ENCODE measurements at regions not wholly inside any gene's neighbourhood (a gene's known extent, or its start where the extent isn't known, plus 50 kb on each side); places are given as distances from the start of the nearest gene placed in this dataset.

DNA sequence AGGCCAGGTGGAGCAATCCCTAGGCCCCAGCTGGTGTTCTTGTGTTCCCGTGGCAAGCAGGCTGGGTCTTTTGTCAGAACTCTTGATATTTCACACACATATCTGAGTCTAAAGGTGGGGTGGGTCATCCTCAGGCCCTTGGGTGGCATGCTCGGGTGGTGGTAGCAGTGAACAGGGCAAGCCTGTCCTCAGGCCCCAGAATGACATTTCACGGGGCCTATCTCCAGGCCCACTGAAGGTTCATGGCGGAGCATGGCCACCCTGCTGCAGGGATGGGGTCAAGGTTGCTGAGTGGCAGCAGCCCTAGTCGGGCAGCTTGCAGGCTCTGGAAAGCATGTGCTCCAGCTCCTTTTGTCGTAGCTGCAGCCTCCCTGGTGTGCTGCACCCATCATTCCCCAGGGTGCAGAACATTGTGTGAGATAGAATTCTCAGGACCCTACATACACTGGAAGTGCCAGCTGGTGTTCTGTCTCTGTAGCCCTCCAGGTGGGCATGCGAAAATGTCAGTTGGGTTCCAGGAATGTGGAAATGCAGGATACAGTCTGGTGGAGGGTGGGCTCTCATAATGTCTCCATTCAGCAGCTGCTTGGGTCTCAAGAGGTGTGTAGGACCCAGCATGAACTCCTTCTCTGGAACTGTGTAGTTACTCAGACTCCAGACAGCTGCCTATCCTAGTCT, 1571.8 kb downstream of the STIM2 start (continued):
- TF ChIP-seq, protein P1, sequence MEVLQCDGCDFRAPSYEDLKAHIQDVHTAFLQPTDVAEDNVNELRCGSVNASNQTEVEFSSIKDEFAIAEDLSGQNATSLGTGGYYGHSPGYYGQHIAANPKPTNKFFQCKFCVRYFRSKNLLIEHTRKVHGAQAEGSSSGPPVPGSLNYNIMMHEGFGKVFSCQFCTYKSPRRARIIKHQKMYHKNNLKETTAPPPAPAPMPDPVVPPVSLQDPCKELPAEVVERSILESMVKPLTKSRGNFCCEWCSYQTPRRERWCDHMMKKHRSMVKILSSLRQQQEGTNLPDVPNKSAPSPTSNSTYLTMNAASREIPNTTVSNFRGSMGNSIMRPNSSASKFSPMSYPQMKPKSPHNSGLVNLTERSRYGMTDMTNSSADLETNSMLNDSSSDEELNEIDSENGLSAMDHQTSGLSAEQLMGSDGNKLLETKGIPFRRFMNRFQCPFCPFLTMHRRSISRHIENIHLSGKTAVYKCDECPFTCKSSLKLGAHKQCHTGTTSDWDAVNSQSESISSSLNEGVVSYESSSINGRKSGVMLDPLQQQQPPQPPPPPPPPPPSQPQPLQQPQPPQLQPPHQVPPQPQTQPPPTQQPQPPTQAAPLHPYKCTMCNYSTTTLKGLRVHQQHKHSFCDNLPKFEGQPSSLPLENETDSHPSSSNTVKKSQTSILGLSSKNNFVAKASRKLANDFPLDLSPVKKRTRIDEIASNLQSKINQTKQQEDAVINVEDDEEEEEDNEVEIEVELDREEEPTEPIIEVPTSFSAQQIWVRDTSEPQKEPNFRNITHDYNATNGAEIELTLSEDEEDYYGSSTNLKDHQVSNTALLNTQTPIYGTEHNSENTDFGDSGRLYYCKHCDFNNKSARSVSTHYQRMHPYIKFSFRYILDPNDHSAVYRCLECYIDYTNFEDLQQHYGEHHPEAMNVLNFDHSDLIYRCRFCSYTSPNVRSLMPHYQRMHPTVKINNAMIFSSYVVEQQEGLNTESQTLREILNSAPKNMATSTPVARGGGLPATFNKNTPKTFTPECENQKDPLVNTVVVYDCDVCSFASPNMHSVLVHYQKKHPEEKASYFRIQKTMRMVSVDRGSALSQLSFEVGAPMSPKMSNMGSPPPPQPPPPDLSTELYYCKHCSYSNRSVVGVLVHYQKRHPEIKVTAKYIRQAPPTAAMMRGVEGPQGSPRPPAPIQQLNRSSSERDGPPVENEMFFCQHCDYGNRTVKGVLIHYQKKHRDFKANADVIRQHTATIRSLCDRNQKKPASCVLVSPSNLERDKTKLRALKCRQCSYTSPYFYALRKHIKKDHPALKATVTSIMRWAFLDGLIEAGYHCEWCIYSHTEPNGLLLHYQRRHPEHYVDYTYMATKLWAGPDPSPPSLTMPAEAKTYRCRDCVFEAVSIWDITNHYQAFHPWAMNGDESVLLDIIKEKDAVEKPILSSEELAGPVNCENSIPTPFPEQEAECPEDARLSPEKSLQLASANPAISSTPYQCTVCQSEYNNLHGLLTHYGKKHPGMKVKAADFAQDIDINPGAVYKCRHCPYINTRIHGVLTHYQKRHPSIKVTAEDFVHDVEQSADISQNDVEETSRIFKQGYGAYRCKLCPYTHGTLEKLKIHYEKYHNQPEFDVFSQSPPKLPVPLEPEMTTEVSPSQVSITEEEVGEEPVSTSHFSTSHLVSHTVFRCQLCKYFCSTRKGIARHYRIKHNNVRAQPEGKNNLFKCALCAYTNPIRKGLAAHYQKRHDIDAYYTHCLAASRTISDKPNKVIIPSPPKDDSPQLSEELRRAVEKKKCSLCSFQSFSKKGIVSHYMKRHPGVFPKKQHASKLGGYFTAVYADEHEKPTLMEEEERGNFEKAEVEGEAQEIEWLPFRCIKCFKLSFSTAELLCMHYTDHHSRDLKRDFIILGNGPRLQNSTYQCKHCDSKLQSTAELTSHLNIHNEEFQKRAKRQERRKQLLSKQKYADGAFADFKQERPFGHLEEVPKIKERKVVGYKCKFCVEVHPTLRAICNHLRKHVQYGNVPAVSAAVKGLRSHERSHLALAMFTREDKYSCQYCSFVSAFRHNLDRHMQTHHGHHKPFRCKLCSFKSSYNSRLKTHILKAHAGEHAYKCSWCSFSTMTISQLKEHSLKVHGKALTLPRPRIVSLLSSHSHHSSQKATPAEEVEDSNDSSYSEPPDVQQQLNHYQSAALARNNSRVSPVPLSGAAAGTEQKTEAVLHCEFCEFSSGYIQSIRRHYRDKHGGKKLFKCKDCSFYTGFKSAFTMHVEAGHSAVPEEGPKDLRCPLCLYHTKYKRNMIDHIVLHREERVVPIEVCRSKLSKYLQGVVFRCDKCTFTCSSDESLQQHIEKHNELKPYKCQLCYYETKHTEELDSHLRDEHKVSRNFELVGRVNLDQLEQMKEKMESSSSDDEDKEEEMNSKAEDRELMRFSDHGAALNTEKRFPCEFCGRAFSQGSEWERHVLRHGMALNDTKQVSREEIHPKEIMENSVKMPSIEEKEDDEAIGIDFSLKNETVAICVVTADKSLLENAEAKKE (CRISPR knock-in tag; IDR thresholded peaks at IDR 0.05) = no peak
- no peak for TF ChIP-seq NANOG (IDR thresholded peaks at IDR 0.05; ENCODE audit: borderline replicate concordance)

DNA sequence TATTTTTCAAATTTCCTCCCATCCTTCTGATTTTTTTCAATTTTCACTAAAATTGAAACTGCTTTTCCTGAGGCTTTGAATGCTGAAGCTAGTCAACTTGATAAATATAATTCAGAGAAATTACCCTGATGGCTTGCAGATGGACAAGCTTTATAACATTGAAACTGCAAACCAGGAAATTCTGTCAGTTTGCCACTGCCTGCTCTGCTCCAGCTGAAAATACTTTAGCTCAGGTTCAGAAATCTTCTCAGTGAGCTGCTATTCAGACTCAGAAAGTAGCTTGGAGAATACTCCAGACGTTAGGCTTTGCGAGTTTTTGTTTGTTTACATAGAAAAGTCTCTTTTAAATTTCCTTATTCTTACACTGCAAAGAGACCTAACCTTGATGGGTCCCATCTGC, 1574.7 kb downstream of the STIM2 start:
- no peaks in the 10 kb centered on the region for H3K9me3 Mint-ChIP-seq
- no peak overlapping the region for H3K4me3 ChIP-seq
- peak overlapping the region; percentile 7 for H3K27ac ChIP-seq (ENCODE audit: low read depth)
- H3K4me2 ChIP-seq = 0 out of 2 replicates have a peak overlapping the region, but pooled peaks have one; percentile 6
- H3K27me3 ChIP-seq (ENCODE audit: insufficient read depth) = no peaks in the 10 kb centered on the region
- H3K4me1 Mint-ChIP-seq = peaks cover 23% of the 10 kb centered on the region
- peak overlapping the region; percentile 40 for H2AFZ ChIP-seq
- H3K9me2 ChIP-seq (ENCODE audit: insufficient read depth) = no peaks in the 10 kb centered on the region
- H3K4me3 Mint-ChIP-seq = no peak overlapping the region
- peaks cover 16% of the 10 kb centered on the region for H3K4me1 ChIP-seq (ENCODE audit: insufficient read depth)
- no peaks in the 10 kb centered on the region for H4K20me1 ChIP-seq (replicated peaks; ENCODE audit: insufficient read depth)
- H3K27me3 Mint-ChIP-seq (ENCODE audit: insufficient read depth, low read depth, poor library complexity) = no peaks in the 10 kb centered on the region
- no peak overlapping the region; the same call in 1 of the 2 replicates for H3K27ac Mint-ChIP-seq
- no peak; the same call in 2 of the 3 replicates for ATAC-seq
- H3K36me3 ChIP-seq (ENCODE audit: insufficient read depth) = no peaks in the 10 kb centered on the region
- TF ChIP-seq POLR2AphosphoS5 (IDR thresholded peaks at IDR 0.05; ENCODE audit: low read depth) (no peak), STAT1 (IDR thresholded peaks at IDR 0.05; ENCODE audit: unreplicated experiment) (no peak), ZNF114 (CRISPR knock-in tag; IDR thresholded peaks at IDR 0.05) (no peak), EZH2 (IDR thresholded peaks at IDR 0.05; ENCODE audit: low read depth, unreplicated experiment) (no peak), EZH2phosphoT487 (IDR thresholded peaks at IDR 0.05; ENCODE audit: unreplicated experiment) (no peak)
- TF ChIP-seq, protein P2, sequence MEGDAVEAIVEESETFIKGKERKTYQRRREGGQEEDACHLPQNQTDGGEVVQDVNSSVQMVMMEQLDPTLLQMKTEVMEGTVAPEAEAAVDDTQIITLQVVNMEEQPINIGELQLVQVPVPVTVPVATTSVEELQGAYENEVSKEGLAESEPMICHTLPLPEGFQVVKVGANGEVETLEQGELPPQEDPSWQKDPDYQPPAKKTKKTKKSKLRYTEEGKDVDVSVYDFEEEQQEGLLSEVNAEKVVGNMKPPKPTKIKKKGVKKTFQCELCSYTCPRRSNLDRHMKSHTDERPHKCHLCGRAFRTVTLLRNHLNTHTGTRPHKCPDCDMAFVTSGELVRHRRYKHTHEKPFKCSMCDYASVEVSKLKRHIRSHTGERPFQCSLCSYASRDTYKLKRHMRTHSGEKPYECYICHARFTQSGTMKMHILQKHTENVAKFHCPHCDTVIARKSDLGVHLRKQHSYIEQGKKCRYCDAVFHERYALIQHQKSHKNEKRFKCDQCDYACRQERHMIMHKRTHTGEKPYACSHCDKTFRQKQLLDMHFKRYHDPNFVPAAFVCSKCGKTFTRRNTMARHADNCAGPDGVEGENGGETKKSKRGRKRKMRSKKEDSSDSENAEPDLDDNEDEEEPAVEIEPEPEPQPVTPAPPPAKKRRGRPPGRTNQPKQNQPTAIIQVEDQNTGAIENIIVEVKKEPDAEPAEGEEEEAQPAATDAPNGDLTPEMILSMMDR (conservative IDR thresholded peaks at IDR 0.05; ENCODE audit: low read depth in 2 of 2) = no peak
- H3F3A ChIP-seq (replicated peaks; ENCODE audit: low read depth) = no peaks in the 10 kb centered on the region
- H3K36me3 Mint-ChIP-seq (ENCODE audit: low read depth) = no peaks in the 10 kb centered on the region
- peak; percentile 12 for DNase-seq (ENCODE audit: low spot score)
- H3K79me2 ChIP-seq (replicated peaks; ENCODE audit: insufficient read depth) = no peaks in the 10 kb centered on the region
